KBM-7 (cell line): ENCODE measurements at regions not wholly inside any gene's neighbourhood (a gene's known extent, or its start where the extent isn't known, plus 50 kb on each side); places are given as distances from the start of the nearest gene placed in this dataset.
"Not testable (repeated sequence)": the region's sequence is repeated elsewhere in the genome, so short reads cannot be mapped to it uniquely, and the experiment has no call there.

Experiments used
- DNase-seq: peaks from one replicate; pipeline ENCODE4 v3.0.0-alpha.2; 2015
- in situ Hi-C: fragments of 300-500 bp; cut with MboI; formaldehyde crosslinking; loops from 2 replicates; pipeline ENCODE4 v1.14.3; 2020; ENCODE audit warnings: low sequenced_read_pairs, low pct_unique_long_range_greater_than_20kb, mixed read lengths

DNA sequence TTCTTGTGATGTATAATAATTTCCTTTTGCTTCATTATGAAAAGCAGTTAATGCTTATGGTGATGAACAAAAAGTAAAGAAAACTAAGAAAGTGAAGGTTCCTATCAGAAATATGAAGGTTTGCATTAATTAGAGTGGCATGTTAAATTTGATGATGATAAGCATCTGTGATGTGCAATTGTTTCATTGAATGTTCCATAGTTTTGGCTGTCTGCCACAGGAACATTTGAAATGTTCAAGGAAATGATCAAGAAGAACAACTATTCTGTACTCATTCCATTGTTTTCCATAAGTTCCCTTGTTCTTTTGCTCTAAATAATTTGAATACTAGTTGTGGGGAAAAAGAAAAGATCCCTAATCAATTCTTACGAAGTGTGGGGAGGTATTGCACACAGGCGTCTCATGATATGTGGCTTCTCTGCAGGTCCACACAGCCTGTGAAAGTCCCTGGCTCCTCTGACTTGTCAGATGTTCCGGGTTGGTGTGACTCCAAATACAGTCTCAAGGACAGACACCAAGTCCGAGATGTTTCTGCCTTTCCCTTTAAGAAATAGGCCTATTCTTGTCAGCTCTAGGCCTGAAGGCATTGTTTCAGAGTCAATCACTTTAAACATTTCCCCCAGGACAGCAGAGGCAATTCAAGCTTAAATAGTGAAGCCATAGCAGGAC, 152.6 kb upstream of the MAST4 start:
- in situ Hi-C loops, result no loop called here

GRCh38 chr5:66448070-66448469, 148.1 kb upstream of the MAST4 start:
- in situ Hi-C loops, DNase-seq: not testable (repeated sequence)

More for the DNA sequence above, 152.6 kb upstream of the MAST4 start:
- DNase-seq, result no peak

DNA sequence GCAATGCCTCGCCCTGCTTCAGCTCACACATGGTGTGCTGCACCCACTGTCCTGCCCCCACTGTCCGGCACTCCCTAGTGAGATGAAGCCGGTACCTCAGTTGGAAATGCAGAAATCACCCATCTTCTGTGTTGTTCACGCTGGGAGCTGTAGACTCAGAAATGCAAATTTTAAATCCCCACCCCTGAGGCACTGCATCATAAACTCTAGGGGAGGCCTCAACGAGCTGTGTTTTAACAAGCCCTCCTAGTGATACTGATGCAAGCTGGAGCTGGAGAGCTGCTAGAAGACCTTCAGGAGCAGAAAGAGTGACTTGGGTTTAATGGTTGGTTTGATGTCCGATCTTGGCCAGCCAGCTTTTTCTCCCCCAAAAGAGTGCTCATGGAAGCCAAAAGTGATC, 146.0 kb upstream of the MAST4 start:
- DNase-seq, result no peak
- in situ Hi-C loops, result no loop called here

DNA sequence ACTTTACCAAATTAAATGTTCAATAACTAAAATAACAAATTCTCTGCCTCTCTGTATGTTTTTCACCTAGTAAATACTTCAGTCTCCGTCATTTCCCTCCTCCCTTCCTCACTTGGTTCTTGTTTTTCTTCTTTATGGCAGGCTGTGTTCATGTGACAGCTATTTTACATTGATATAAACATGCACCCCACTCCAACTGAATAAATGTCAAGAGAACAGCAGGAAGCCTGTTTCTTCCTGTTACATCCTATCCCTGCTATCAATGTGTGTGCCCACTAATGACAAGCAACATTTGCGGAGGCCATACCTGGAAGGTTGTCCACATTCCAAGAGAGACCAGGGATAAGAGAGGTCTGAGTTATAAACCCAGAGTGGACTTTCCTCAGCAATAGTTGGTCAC, 145.2 kb upstream of the MAST4 start:
- in situ Hi-C loops, result no loop called here
- no peak for DNase-seq

DNA sequence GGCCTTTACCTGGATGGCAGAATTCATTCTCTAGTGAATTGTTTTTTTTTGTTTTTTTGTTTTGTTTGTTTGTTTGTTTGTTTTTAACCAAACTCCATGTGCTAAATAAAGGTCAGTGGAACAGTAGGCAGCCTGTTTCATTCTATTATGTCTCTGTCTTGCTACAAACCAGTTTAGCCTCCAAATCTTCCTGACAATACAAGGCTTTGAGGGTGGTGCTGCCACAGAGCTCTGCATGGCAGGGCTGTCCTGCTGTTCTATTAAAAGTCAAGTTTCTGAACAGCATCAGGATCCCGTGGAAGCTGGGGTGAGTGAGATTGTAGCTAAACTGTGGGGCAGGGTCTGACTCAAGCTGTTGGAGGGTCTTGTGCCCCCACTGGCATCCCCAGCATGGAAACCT, 144.1 kb upstream of the MAST4 start:
- in situ Hi-C loops, result no loop called here

GRCh38 chr5:66454186-66455078, 141.8 kb upstream of the MAST4 start:
- in situ Hi-C loops, result no loop called here
- no peak for DNase-seq

More for the DNA sequence above, 144.1 kb upstream of the MAST4 start:
- no peak for DNase-seq

DNA sequence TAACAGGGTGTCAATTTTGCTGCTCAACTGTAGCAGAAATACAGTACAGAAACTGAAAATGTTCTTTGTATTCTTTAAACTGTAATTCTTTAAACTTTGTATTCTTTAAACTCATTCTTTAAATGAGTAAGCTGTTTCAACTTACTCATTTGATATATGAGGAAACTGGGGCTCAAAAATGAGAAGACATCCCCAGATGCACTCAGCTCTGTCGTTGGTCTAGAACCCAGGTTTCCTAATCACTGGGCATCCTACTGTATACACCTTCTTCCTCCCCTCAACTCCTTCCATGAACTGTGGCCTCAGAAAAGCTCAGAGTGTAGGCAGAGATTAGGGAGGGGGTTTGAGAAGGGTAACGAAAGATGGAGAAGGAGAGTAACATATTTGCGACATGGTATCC, 136.5 kb upstream of the MAST4 start:
- DNase-seq, result no peak
- in situ Hi-C loops, result no loop called here

GRCh38 chr5:66467564-66467963, 128.6 kb upstream of the MAST4 start:
- in situ Hi-C loops, result no loop called here
- DNase-seq, result no peak

- in situ Hi-C loops, result no loop called here
- peak; percentile 3 for DNase-seq
Measured at GRCh38 chr5:66469684-66470083, 126.5 kb upstream of the MAST4 start.

- in situ Hi-C loops, result no loop called here
- no peak for DNase-seq
Measured at GRCh38 chr5:66472010-66472409, 124.2 kb upstream of the MAST4 start.

DNA sequence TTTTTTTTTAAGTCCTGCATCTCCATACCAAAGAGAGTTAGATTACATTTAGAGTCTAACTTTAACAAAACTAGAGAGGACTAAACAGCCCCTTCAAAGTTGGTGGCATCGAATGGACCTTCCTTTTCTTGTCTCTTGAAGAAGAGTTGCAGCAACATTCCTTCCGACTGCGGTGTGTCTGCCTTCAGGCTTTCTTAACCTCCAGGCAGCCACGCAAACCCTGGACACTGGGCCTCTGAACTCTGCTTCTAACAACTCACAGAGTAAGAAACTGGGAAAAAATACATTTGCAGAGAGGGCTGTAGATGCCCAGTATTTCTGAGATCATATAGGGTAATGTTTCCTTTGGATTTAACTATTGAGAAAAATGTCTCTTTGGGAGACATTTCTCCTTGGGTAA, 120.5 kb upstream of the MAST4 start:
- in situ Hi-C loops, result no loop called here
- no peak for DNase-seq

- DNase-seq, result no peak
- in situ Hi-C loops, result no loop called here
Measured at GRCh38 chr5:66477596-66477995, 118.6 kb upstream of the MAST4 start.

- peak; percentile 2 for DNase-seq
- in situ Hi-C loops, result no loop called here
Measured at GRCh38 chr5:66494437-66494836, 101.8 kb upstream of the MAST4 start.

DNA sequence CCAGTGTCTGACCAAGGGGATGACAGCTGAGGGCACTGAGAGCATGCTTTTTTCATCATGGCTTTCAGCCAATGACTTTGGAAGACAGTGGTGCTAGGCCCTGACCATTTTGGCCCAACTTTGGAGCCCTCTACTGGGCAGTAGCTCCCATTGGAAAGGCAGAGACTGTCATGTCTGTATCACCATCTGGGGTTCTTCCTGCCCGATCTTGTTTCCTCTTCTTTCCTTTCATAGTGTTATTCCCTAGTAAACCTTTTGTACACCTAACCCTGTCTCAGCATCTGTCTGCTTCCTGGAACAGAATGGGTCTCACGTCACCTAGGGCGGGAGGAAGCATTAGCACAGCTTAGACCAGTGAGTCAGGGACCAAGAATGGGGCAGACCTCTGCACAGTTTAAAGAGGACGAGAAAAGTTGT, 97.4 kb upstream of the MAST4 start:
- DNase-seq, result no peak
- in situ Hi-C loops, result no loop called here

DNA sequence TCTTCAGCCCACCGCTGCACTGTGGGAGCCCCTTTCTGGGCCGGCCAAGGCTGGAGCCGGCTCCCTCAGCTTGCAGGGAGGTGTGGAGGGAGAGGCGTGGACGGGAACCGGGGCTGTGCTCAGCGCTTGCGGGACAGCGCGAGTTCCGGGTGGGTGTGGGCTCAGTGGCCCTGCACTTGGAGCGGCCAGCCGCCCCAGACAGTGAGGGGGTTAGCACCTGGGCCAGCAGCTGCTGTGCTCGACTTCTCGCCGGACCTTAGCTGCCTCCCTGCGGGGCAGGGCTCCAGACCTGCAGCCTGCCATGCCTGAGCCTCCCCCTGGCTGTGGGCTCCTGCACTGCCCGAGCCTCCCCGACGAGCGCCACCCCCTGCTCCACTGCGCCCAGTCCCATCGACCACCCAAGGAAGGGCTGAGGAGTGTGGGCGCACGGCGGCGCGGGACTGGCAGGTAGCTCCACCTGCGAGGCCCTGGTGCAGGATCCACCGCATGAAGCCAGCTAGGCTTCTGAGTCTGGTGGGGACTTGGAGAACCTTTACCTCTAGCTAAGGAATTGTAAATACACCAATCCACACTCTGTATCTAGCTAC, 92.9 kb upstream of the MAST4 start:
- DNase-seq, result no peak
- in situ Hi-C loops, result no loop called here

DNA sequence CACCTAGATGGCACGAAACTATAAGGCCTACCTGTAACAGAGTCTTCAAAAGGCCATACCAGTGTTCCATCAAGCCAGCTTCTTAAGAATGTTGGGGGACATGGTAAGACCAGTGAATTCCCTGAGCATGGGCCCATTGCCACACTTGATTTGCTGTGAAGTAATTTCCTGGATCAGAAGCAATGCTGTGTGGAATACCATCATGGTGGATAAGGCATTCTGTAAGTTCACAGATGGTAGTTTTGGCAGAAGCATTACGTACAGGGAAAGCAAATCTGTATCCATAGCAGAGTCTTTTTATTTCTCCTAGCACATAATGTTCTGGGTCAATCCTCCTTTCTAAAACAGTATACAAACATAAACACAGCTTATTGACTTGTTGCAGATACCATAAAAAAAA, 89.1 kb upstream of the MAST4 start:
- in situ Hi-C loops, result no loop called here
- DNase-seq, result no peak

GRCh38 chr5:66511491-66511890, 84.7 kb upstream of the MAST4 start:
- in situ Hi-C loops, result no loop called here
- DNase-seq, result no peak

DNA sequence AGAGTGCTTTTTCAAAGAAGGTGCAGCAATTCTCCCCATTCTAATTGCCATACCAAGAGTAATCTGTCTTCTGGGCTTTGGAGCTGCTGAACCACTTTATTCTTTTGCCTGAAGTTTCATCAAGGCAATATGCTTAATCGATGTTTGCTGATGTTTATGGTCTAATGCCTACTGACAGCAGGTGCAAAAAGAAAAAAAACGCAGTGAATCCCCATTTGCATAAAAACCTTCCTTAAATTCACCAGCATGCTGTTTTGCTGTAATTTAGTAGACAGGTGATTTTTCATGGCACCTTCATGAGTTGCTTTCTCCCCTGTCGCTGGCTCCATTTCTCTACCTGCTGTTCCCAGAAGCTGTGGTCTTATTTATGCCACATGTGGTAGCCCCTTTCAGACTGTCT, 83.1 kb upstream of the MAST4 start:
- in situ Hi-C loops, result no loop called here
- no peak for DNase-seq

DNA sequence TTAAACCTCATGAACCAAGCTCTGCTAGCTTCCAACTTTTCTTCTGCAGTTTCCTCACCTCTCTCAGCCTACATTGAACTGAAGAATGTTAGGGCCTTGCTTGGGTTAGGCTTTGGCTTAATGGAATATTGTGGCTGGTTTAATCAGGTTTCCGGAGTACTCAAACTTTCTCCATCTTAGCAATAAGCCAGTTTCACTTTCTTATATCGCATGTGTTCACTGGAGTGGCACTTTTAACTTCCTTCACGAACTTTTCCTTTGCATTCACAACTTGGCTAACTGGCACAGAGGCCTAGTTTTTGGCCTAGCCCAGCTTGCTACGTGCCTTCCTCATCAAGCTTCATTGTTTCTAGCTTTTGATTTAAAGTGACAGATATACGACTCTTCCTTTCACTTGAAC, 81.0 kb upstream of the MAST4 start:
- in situ Hi-C loops, result no loop called here
- DNase-seq, result no peak

DNA sequence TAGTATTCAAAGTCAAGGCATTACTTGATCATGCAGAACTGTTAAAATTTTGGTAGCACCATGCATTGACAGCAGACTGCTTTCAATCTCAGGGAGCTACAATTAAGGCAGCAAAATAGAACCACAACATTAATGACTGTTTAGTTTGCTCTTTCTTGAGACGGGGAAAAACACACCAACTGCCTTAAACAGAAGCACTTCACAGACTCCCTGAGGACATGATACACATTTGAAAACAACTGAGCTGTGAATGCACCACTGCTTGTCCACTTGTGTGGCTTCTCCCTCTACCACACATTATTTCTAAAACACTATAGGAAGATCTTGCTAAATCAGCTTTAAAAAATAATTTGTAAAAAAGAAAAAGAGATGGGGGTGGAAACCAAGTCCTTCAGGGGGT, 79.6 kb upstream of the MAST4 start:
- no peak for DNase-seq
- in situ Hi-C loops, result no loop called here
